ENCODE measurements at regions not wholly inside any gene's neighbourhood (a gene's known extent, or its start where the extent isn't known, plus 50 kb on each side); places are given as distances from the start of the nearest gene placed in this dataset.

DNA sequence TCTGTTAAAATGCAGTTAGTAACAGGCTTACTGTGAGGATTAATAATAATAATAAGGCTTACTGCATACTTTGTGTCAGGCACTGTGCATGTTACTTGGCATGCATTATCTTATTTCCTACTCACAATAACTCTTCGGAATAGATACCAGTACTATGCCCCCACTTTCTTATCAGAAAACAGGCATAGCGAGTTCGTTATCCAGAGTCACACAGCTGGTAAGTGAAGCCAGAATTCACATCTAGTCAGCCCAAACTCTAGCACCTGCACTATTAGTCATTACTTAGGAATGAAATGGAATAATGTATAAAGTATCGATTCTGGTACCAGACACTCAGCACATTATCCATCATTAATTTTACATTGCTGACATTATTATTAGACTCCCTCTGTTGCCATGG, 155.7 kb upstream of the BLID start:
- TF ChIP-seq, protein P1, sequence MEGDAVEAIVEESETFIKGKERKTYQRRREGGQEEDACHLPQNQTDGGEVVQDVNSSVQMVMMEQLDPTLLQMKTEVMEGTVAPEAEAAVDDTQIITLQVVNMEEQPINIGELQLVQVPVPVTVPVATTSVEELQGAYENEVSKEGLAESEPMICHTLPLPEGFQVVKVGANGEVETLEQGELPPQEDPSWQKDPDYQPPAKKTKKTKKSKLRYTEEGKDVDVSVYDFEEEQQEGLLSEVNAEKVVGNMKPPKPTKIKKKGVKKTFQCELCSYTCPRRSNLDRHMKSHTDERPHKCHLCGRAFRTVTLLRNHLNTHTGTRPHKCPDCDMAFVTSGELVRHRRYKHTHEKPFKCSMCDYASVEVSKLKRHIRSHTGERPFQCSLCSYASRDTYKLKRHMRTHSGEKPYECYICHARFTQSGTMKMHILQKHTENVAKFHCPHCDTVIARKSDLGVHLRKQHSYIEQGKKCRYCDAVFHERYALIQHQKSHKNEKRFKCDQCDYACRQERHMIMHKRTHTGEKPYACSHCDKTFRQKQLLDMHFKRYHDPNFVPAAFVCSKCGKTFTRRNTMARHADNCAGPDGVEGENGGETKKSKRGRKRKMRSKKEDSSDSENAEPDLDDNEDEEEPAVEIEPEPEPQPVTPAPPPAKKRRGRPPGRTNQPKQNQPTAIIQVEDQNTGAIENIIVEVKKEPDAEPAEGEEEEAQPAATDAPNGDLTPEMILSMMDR (conservative IDR thresholded peaks at IDR 0.05), result no peak
- no peak for TF ChIP-seq ZFX (IDR thresholded peaks at IDR 0.05)

Measured in C4-2B (cell line).